ENCODE measurements at regions not wholly inside any gene's neighbourhood (a gene's known extent, or its start where the extent isn't known, plus 50 kb on each side); places are given as distances from the start of the nearest gene placed in this dataset.

- DNase-seq (no peak), ATAC-seq (ENCODE audit: low read depth) (no peak)
- no peak for TF ChIP-seq CTCF (IDR thresholded peaks at IDR 0.05)
- Mint-ChIP-seq H3K36me3 (ENCODE audit: low read depth) (no peaks in the 10 kb centered on the region), H3K9me3 (no peaks in the 10 kb centered on the region), H3K27me3 (peaks cover 2% of the 10 kb centered on the region), H3K27ac (no peak overlapping the region), H3K4me1 (no peaks in the 10 kb centered on the region), H3K4me3 (no peak overlapping the region)
- intact Hi-C loops (cut with micrococcal nuclease) = no loop called here
- POLR2A ChIA-PET = no interaction called here
- CTCF ChIA-PET = no interaction called here
Observed at GRCh38 chr20:16922834-16923233, 174.7 kb downstream of the OTOR start.

GRCh38 chr20:16926626-16927430 is 178.7 kb downstream of the OTOR start:
- ChIA-PET POLR2A (no interaction called here), CTCF (no interaction called here)

GRCh38 chr20:16929756-16930155 is 181.6 kb downstream of the OTOR start:
- ATAC-seq (ENCODE audit: low read depth) = no peak
- no peak overlapping the region for H3K27ac Mint-ChIP-seq
- H3K27me3 Mint-ChIP-seq = no peaks in the 10 kb centered on the region
- H3K9me3 Mint-ChIP-seq = no peaks in the 10 kb centered on the region
- H3K36me3 Mint-ChIP-seq (ENCODE audit: low read depth) = no peaks in the 10 kb centered on the region
- POLR2A ChIA-PET = no interaction called here
- CTCF ChIA-PET = no interaction called here
- H3K4me1 Mint-ChIP-seq = no peaks in the 10 kb centered on the region
- no peak for DNase-seq
- intact Hi-C loops (cut with micrococcal nuclease) = no loop called here
- no peak for TF ChIP-seq CTCF (IDR thresholded peaks at IDR 0.05)
- no peak overlapping the region for H3K4me3 Mint-ChIP-seq

More at GRCh38 chr20:16926626-16927430, 178.7 kb downstream of the OTOR start:
- Mint-ChIP-seq H3K36me3 (ENCODE audit: low read depth) (no peaks in the 10 kb centered on the region), H3K27ac (no peak overlapping the region), H3K9me3 (no peaks in the 10 kb centered on the region), H3K27me3 (no peaks in the 10 kb centered on the region), H3K4me3 (no peak overlapping the region), H3K4me1 (no peaks in the 10 kb centered on the region)
- intact Hi-C loops (cut with micrococcal nuclease) = no loop called here
- no peak for ATAC-seq (ENCODE audit: low read depth)
- no peak for DNase-seq
- TF ChIP-seq CTCF (IDR thresholded peaks at IDR 0.05) = no peak

- Mint-ChIP-seq H3K4me1 (no peaks in the 10 kb centered on the region), H3K9me3 (no peaks in the 10 kb centered on the region), H3K27ac (no peak overlapping the region), H3K4me3 (no peak overlapping the region), H3K27me3 (no peaks in the 10 kb centered on the region), H3K36me3 (ENCODE audit: low read depth) (no peaks in the 10 kb centered on the region)
- TF ChIP-seq CTCF (IDR thresholded peaks at IDR 0.05) = no peak
- ChIA-PET POLR2A (no interaction called here), CTCF (no interaction called here)
- intact Hi-C loops (cut with micrococcal nuclease) = no loop called here
- no peak for DNase-seq
- no peak for ATAC-seq (ENCODE audit: low read depth)
Observed at GRCh38 chr20:16930656-16931055, 182.5 kb downstream of the OTOR start.

GRCh38 chr20:16939051-16939450 is 190.9 kb downstream of the OTOR start:
- H3K9me3 Mint-ChIP-seq = no peaks in the 10 kb centered on the region
- no peak for TF ChIP-seq CTCF (IDR thresholded peaks at IDR 0.05)
- H3K36me3 Mint-ChIP-seq (ENCODE audit: low read depth) = no peaks in the 10 kb centered on the region
- intact Hi-C loops (cut with micrococcal nuclease) = loop anchor here (5.0 kb wide), 1 partner anchor 52 kb away; no protein-coding TSS in a partner anchor
- ChIA-PET CTCF (no interaction called here), POLR2A (no interaction called here)
- no peaks in the 10 kb centered on the region for H3K27me3 Mint-ChIP-seq
- ATAC-seq (ENCODE audit: low read depth) (no peak), DNase-seq (no peak)
- H3K4me1 Mint-ChIP-seq = no peaks in the 10 kb centered on the region
- H3K27ac Mint-ChIP-seq = no peak overlapping the region
- H3K4me3 Mint-ChIP-seq = no peak overlapping the region

All from activated B cell treated with CpG ODN at 0.5 μM for 24 hours (primary cell).